ENCODE measurements at regions not wholly inside any gene's neighbourhood (a gene's known extent, or its start where the extent isn't known, plus 50 kb on each side); places are given as distances from the start of the nearest gene placed in this dataset.
"Not testable (repeated sequence)": the region's sequence is repeated elsewhere in the genome, so short reads cannot be mapped to it uniquely, and the experiment has no call there.

DNA sequence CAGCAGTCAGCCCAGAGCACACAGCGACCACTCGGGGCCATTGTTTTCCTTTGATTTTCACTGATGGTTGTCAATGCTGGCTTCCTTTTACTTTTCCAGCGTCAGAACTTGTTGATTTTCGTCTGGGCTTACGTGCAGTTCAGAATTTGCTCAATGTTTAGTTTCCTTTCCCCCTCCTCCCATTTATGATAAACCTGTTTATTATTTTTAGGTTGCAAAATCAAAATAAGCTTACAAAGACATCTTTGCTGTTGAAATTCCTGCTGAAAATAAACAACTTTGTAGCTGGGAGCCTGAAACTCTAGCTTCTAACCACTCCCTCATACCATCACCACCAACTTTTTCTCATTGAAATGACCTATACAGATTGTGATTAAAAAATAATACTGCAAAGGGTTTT is 83.1 kb upstream of the LYZL1 start:
- Histone ChIP-seq H3K27ac (no peak overlapping the region), H3K4me3 (no peak overlapping the region)

DNA sequence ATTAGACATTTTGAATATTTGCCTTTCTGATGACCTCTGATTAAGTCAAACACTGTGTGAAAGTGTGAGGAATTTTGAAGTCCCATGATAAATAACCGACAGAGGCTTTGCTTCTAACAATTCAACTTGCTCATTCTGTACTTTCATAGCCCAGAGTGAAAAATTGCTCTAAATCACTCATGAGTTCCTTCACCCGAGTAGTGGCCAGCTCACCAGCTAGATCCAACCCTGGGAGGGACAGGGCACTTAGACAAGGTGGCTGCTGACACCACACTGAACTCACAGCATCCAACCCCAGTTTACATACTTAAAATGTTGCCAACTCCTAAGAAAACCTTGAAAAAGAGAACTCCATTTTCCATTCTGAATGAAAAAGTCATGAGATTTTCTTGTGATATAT is 80.0 kb upstream of the LYZL1 start:
- no peak overlapping the region for H3K4me3 ChIP-seq
- H3K27ac ChIP-seq = no peak overlapping the region

DNA sequence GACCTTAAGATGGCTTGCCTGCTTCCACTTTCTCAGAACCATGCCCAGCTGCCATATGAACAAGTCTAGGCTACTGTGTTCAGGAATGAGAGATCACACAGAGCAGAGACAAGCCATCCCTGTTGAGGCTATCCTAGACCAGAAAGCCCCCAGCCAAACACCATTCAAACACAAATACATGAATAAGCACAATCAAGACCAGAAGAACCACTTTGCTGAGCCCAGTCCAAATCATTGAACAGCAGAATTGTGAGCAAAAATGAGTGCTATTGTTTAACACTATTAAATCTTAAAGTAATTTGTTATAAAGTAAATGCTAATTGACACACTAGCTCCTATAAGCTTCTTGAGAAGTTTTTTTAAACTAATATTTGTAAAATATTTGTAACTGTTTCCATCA is 79.0 kb upstream of the LYZL1 start:
- no peak overlapping the region for H3K27ac ChIP-seq

DNA sequence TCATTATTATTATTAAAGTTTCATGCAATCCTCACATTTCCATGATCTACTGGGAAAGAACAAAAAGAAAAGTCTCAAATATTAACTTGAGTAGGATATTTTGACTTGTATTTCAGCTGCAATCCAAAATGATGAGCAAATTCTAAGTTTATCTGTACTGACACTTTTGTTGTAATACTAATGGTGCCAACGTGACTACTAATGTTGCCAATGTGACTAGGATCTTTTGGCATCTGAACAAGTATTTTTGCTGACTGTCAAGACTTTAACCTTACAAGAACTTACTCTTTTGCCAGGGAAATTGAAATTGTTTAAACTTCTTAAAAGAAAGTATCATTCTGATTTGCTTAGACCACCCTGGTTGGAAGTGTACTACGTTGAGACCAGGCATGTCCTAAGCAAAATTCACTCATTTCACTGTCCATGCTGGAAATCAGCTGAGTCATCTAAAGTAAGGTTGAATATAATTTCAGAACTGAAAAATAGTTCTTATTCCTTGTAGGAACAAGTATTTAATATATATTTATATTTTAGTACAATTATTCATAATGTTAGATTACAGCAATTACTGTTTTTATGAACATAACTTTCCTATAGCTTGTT is 78.5 kb upstream of the LYZL1 start:
- Histone ChIP-seq H3K27ac (no peak overlapping the region), H3K4me3 (no peak overlapping the region)

More for the DNA sequence above, 79.0 kb upstream of the LYZL1 start:
- no peak overlapping the region for H3K4me3 ChIP-seq

DNA sequence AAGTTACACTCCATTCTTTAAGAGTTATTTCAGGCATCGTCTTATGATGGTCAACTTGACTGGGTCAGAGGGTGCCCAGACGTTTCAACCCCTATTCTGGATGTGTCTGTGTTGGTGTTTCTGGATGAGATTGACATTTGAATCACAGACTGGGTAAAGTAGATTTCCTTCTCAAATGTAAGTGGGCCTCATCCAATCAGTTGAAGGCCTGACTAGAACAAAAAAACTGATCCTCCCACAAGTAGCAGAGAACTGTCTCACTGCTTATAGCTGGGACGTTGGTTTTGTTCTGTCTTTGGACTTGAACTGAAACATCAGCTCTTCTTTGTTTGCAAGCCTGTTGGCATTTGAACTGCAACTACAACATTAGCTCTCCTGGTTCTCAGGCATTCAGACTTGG is 76.3 kb upstream of the LYZL1 start:
- no peak overlapping the region for H3K27ac ChIP-seq
- H3K4me3 ChIP-seq = no peak overlapping the region

DNA sequence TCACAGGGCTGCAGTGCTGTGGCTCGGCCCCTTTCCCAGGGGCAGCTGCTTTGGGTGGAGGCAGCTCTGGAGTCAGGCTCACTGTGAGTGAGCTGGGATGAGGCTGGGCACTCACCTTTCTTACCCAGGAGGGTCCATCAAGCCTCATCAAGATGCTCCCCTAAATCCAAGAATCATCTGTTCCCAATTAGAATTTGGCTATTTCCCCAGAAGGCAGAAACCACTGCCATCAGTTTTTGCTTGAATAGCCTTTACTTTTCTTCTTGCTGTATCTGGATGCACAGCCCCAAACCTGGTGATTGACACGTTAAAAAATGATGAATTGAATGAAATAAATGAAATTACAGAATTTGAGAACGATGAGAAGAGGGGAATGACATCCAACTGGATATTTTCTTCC is 74.3 kb upstream of the LYZL1 start:
- Histone ChIP-seq H3K27ac (no peak overlapping the region), H3K4me3 (no peak overlapping the region)

DNA sequence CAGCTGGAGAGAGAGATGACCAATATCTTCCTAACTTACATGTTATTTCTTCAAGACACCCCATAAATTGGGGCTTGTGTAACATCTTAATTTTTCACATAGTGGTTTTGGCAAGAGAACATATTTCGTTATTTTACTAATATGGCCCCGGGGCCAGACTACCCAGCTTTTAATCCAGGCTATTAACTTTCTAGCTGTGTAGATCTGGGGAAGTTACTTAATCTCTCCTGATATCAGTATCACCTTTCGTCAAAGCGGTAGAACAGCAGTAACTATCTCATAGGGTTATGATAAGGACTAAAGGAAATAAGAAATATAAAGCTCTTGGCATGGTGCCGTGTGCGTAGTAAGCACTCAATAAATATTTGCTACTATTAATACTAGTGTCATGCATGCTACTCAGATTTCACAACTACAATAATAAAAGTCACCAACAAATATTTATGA is 71.6 kb upstream of the LYZL1 start:
- Histone ChIP-seq H3K4me3 (no peak overlapping the region), H3K27ac (no peak overlapping the region)

DNA sequence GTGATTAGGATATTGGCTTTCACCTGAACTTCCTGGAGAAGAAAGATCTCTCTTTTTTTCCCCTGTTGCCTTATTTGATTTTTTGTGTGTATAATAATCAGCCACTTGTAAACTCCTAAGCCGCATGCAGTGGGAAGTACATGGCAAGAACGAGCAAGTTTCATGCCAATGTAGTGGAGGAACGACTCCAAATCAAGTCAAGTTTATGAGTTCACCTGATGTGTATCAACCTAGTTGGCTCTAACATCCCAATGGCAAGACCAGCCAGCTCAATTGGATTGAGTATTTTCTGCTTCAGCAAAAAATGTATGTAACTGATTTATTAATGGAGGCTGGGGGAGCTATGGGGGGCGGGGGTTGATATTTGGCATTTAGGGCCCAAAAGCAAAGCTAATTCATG is 65.5 kb upstream of the LYZL1 start:
- H3K27ac ChIP-seq = no peak overlapping the region
- no peak overlapping the region for H3K4me3 ChIP-seq

DNA sequence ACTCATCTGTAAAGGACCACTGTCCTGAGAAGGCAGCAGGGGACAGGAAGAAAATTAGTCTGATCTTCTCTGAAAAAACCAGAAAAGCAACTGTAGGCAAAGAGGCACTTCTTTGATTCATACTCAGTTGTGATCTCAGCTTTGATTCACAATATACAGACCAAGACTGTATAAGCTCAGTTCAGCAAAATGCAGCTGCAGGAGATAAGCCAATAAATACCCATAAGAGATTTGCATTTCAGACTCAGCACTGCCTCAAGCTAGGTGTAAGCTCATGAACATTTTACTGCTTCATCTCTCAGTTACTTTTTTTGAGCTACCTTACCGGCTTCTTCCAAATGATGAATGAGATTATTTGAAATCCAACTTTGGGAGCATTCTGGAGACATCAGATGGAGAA is 64.2 kb upstream of the LYZL1 start:
- no peak overlapping the region for H3K4me3 ChIP-seq
- no peak overlapping the region for H3K27ac ChIP-seq

DNA sequence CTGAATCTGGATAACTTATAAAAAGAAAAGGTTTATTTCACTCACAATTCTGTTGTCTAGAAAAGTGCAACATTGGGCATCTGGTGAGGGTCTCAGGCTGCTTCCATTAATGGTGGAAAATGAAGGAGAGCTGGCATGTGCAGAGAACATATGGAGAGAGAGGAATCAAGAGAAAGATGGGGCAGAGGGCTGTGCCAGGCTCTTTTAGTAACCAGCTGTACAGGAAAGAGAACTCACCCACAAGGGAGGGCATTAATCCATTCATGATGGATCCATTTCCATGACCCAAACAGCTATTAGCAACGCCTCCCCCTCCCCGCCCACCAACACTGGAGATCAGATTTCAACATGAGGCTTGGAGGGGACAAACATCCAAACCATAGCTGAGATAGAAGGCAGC is 61.7 kb upstream of the LYZL1 start:
- no peak overlapping the region for H3K4me3 ChIP-seq
- no peak overlapping the region for H3K27ac ChIP-seq

DNA sequence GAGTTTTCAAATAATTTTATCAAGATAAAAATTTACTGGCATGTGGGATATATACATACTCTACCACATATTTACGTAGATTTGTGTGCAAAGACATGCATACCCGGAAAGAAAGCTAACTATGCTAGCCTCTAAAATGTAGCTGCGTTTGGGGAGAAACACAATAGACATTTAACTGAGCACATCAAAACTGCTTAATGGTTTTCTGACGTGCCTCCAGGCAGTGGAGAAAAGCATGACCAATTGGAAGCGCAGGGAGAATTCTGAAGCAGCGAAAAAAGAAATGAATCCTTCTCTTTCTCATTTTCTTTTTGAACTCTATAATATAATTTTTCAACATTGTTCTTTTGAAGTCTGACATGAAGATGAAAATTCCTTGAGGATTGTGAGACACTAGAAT is 60.3 kb upstream of the LYZL1 start:
- Histone ChIP-seq H3K4me3 (no peak overlapping the region), H3K27ac (no peak overlapping the region)

DNA sequence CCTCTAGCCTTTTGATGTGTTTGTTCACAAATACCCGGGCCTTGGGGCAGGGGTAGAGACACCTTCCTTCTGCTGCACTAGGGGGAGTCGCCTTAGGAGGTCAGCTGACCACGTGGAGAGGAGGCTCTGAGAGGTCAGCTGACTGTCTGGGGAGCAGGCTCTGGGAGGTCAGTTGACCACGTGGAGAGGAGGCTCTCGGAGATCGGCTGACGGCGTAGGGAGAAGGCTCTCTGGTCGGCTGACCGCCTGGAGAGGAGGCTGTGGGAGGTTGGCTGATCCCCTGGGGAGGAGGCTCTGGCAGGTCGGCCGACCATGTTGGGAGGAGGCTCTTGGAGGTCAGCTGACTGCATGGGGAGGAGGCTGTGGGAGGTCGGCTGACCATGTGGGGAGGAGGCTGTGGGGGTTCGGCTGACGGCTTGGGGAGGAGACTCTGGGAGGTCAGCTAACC is 59.6 kb upstream of the LYZL1 start:
- peak overlapping the region in 1 of 21 experiments; percentile 28 for H3K27ac ChIP-seq
- H3K4me3 ChIP-seq = no peak overlapping the region

DNA sequence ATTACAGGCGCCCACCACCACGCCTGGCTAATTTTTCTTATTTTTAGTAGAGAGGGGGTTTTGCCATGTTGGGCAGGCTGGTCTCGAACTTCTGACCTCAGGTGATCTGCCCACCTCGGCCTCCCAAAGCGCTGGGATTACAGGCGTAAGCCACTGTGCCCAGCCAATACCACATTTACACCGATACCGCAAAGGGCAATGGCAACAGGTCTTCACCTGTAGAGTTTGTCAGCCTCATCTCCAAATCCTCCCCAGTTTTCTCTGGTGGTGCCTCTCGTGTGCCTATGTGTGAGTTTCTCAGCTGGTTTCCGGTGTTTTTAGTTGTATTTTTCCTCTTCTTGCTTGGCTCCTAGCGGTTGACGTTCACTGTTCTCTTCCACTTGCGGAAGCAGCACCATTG is 52.0 kb upstream of the LYZL1 start:
- H3K27ac ChIP-seq, H3K4me3 ChIP-seq: not testable (repeated sequence)

DNA sequence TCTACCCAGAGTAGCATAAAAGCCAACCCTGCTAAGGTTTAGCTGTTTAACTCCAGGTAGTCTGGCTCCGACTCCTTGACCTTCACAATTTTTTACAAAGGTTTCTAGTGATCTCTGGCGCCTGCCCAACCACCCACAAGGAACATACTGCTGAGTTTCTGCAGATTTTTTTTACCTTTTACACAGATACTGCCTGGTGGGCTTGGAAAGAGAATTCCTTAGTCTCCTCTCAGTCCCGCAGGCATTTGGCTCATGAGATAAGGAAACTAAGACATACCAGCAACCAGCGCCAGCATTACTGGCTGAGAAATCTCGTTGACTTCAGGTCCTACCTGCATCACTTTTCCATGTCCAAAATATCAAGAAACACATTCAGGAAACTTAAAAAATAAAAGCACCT is 51.1 kb upstream of the LYZL1 start:
- Histone ChIP-seq H3K27ac (no peak overlapping the region), H3K4me3 (no peak overlapping the region)

DNA sequence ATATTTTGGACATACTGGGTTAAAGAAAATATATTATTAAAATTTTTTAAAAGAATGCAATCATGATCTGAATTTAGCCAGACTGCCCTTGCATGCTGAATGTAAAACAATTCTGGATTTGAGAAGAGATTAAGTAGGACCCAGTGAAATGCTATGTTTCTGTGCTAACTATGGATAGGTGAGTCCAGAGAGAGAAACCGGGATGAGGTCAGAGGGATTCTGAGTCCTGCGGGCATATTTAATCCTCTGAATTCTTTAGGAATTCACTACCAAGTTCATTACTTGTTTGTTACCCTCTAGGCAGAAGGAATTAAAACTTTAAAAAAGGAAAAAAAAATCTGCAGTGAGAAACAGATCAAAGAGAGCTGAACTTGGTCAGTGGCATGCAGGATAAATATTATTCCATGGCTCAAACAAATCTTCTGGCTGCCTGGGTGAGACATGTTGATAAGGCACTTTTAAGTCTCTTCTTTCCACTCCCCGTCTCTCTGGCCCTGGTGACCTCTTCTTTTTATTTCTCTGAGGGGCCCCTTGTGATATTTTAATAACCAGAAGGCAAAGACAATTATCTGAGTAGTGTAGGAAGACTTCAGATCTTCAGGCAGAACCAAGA is 50.2 kb upstream of the LYZL1 start:
- H3K4me3 ChIP-seq = no peak overlapping the region
- H3K27ac ChIP-seq = no peak overlapping the region
